HG03442 (cell line): ENCODE measurements at regions not wholly inside any gene's neighbourhood (a gene's known extent, or its start where the extent isn't known, plus 50 kb on each side); places are given as distances from the start of the nearest gene placed in this dataset.
"Not testable (repeated sequence)": the region's sequence is repeated elsewhere in the genome, so short reads cannot be mapped to it uniquely, and the experiment has no call there.

Experiments used
- ATAC-seq: cut with Tn5 transposase; IDR thresholded peaks from one replicate; pipeline ENCODE4 v1.9.1; 2021; ENCODE audit warnings: mild to moderate bottlenecking, moderate library complexity; ENCODE audit not compliant: unreplicated experiment

DNA sequence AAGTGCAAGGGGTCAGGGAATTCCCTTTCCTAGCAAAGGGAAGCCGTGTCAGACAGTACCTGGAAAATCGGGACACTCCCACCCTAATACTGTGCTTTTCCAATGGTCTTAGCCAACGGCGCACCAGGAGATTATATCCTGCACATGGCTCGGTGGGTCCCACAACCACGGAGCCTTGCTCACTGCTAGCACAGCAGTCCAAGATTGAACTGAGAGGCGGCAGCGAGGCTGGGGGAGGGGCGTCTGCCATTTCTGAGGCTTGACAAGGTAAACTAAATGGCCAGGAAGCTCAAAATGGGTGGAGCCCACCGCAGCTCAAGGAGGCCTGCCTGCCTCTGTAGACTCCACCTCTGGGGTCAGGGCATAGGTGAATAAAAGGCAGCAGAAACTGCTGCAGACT lies 76.5 kb upstream of the LINC00632 start:
- not testable (repeated sequence) for ATAC-seq

DNA sequence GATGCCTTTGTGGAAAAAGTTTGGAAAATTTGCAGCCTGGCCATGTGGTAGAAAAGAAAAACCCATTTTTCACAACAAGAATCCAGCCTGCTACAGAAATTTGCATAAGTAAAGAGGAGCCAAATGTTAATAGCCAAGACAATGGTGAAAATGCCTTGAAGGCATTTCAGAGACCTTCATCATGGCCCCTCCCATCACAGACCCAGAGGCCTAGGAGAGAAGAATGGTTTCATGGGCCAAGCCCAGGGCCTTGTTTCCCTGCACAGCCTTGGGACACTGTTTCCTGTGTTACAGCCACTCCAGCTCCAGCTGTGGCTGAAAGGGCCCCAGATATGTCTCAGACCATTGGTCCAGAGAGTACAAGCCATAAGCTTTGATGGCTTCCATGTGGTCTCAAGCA lies 101.4 kb upstream of the LINC00632 start:
- no peak for ATAC-seq

DNA sequence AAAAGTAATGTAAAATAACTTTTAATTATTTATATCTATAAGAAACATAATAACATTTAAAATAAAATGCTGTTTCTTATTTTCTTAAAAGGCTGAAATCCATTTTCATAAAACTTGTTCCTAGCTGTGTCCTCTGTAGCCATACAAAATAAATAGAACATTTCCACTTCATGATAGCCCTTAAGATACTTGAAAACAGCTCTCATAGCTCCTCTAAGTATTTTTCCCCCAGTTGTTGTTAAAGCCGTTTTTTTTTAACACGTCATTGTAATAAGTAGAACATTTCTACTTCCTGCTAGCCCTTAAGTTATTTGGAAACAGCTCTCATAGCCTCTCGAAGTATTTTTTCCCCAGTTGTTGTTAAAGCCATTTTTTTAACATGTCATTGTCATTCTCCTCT lies 97.3 kb upstream of the SOX3 start:
- no peak for ATAC-seq

DNA sequence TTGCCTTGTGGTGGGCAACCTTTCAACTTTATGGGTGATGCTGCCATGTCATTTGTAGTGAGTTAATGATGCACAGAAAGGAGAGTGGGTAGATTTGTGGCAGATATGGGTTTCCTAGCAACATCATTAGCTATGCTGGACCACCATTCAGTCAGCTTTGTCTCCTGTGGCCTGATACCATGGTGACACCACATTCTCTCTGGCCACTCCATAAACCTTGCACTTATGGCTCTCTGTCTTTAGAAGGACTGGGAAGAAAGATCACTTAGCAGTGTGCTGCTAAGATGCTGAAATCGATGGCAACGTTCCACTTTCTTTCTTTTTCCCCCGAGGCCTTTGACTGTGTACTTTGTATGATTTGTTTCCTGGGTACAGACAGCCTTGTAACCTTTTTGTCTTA lies 95.0 kb upstream of the SOX3 start:
- ATAC-seq = no peak

DNA sequence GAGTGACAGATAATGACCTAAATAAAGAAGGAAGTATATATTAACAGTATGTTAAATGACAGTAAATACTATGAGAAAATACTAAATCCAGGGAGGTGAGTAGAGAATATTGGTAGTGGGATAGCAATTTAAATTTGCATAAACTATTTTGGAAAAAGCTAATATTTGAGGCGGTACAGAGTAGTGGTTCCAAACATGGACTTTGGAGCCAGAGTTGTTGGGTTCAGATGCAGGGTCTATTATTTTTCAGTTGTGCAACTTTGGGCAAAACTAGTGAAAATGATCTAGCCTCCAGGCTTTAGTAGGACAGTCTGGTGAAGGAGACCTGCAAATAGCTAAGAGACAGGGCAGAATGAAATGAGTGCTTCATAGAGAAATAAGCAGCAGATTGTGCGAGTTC lies 84.8 kb upstream of the SOX3 start:
- no peak for ATAC-seq

DNA sequence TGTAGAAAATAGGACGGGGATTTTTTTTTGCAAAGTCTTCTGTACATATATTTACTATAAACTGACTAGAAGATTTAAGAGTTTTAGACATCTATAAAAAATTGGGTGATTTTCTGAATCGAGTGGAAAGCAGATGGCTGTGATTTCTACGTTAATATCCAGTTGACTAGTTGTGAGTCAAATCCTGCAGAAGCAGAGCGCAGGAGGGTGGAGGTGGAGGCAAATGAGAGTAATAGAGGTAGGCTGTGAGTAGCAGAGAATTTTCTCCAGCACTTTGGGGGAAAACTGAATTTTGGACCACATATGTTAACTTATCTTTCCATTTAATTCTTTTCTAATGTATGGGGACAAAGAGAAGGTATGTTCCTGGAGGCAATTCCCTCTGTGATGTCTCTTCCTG lies 82.1 kb upstream of the SOX3 start:
- ATAC-seq = no peak

DNA sequence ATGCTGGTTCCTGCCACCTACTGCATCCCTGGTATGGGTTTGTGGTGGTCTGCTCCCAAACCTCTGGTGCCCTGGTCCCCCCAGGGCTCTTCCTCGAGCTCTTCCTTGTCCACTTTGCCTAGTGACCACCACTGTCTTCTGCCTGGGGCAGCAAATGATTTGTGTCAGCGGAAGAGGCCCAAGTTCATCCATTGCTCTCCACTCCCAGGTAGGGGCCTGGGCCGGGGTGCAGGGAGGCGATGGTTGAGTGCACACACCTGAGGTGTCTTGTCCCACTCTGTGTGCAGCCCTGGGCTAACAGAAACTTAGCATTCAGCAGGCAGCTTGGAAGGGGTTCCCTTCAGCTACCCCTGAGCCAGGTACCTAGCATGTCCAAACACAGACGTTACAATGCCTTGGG lies 75.6 kb upstream of the SOX3 start:
- no peak for ATAC-seq

DNA sequence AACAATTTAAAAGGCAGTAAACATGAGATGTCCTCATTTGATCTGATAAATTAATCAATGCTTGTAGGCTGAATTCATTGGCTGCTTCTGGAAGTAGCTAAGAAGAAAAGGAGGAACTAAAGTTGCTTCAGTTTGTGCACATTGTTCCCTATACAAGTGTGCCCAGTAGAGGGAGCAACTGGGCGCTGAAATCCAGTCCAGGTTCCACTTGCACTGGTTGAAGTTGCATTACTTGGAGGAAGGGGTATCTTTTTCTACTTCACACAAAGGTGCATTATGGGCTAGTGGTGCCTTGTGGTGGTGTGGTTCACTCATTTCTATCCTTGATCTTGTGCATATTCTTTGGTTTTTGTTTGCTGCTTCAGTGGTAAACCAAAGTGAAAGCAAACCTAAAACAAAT lies 67.9 kb upstream of the SOX3 start:
- peak; percentile 78 for ATAC-seq

DNA sequence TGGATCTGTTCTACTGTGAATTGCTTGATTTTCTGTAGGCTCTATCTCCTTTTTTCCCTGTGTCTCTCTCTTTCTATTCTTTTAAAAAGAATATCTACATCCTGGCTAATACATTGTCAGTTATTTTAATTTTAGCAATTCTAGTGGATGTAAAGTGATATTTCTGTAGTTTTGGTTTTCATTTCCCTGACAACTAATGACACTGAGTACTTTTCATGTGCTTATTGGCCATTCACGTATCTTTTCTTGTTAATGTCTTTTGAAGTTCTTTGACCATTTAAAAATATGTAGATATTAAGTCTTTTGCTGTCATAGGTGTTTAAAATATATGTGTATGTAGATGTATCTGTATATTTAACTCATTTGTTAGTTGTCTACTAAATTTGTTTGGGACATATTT lies 59.0 kb upstream of the SOX3 start:
- ATAC-seq = no peak
